ENCODE measurements at regions not wholly inside any gene's neighbourhood (a gene's known extent, or its start where the extent isn't known, plus 50 kb on each side); places are given as distances from the start of the nearest gene placed in this dataset.

GRCh38 chrX:43141885-43142284, 363.9 kb upstream of the PPP1R2C start:
- no peak overlapping the region for H3K27ac ChIP-seq (ENCODE audit: extremely low read depth, low read depth, low read length)
- H3K9me3 ChIP-seq (ENCODE audit: control insufficient read depth, insufficient read depth, low read depth, low read length): no peaks in the 10 kb centered on the region
- ChIA-PET POLR2A (no interaction called here), CTCF (no interaction called here)
- TF ChIP-seq ZNF560 (tag by site-specific recombination; IDR thresholded peaks at IDR 0.05; ENCODE audit: borderline replicate concordance): no peak
- TF ChIP-seq HOXD13 (CRISPR knock-in tag; IDR thresholded peaks at IDR 0.05; ENCODE audit: borderline replicate concordance): no peak
- TF ChIP-seq ZNF48 (tag by site-specific recombination; IDR thresholded peaks at IDR 0.05): no peak
- TF ChIP-seq ZNF791 (tag by site-specific recombination; IDR thresholded peaks at IDR 0.05): no peak
- TF ChIP-seq ELK4 (IDR thresholded peaks at IDR 0.05; ENCODE audit: borderline replicate concordance, low read depth, low read length): no peak
- no peak for TF ChIP-seq ATF2 (tag by site-specific recombination; IDR thresholded peaks at IDR 0.05; ENCODE audit: low read depth)
- no peak for TF ChIP-seq ZNF510 (tag by site-specific recombination; IDR thresholded peaks at IDR 0.05; ENCODE audit: insufficient replicate concordance)
- no peak for TF ChIP-seq ZNF624 (tag by site-specific recombination; IDR thresholded peaks at IDR 0.05)
- TF ChIP-seq ZNF433 (tag by site-specific recombination; IDR thresholded peaks at IDR 0.05; ENCODE audit: low read depth): no peak
- no peak for TF ChIP-seq ZBTB48 (tag by site-specific recombination; IDR thresholded peaks at IDR 0.05)
- TF ChIP-seq SP7 (tag by site-specific recombination; IDR thresholded peaks at IDR 0.05): no peak
- no peak for TF ChIP-seq KLF9 (tag by site-specific recombination; IDR thresholded peaks at IDR 0.05; ENCODE audit: low read depth)
- TF ChIP-seq ZBTB7A (tag by site-specific recombination; IDR thresholded peaks at IDR 0.05; ENCODE audit: low read depth): no peak
- no peak for TF ChIP-seq AEBP2 (tag by site-specific recombination; IDR thresholded peaks at IDR 0.05; ENCODE audit: borderline replicate concordance)
- no peak for TF ChIP-seq INSM2 (tag by site-specific recombination; IDR thresholded peaks at IDR 0.05)
- no peak for TF ChIP-seq ZBTB10 (tag by site-specific recombination; IDR thresholded peaks at IDR 0.05)
- TF ChIP-seq ZNF701 (tag by site-specific recombination; IDR thresholded peaks at IDR 0.05): no peak
- TF ChIP-seq RBAK (tag by site-specific recombination; IDR thresholded peaks at IDR 0.05): no peak
- TF ChIP-seq ZBTB21 (tag by site-specific recombination; IDR thresholded peaks at IDR 0.05): no peak
- H3K4me1 ChIP-seq (ENCODE audit: control insufficient read depth, insufficient read depth, low read length): no peaks in the 10 kb centered on the region
- no peak overlapping the region for H3K4me3 ChIP-seq (ENCODE audit: low read depth, low read length)
- H3K36me3 ChIP-seq (ENCODE audit: control insufficient read depth in 2 of 2, insufficient read depth in 1 of 2, low read length in 2 of 2): no peaks in the 10 kb centered on the region
